ENCODE measurements at regions not wholly inside any gene's neighbourhood (a gene's known extent, or its start where the extent isn't known, plus 50 kb on each side); places are given as distances from the start of the nearest gene placed in this dataset.

DNA sequence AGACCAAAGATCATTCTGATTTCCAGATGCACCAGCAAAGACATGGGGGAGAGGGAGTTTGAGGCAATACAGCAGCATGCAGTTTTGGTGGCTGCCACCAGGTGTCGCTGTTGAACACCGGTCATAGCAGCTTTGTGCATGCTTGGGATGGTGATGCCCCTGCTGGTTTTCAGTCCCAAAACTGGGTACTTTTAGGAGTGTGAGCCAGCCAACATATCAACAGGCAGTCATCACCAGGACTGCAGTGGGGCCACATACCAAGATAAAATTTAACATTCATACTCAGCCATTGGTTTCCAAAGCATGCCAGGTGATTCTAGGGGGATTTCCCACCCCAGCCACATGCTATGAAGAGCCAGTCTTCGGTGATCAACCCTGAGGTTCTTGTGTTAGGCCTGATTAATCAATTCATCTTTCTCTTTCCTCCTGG is 64.2 kb downstream of the PHETA1 start (continued):
- TF ChIP-seq, protein P1, sequence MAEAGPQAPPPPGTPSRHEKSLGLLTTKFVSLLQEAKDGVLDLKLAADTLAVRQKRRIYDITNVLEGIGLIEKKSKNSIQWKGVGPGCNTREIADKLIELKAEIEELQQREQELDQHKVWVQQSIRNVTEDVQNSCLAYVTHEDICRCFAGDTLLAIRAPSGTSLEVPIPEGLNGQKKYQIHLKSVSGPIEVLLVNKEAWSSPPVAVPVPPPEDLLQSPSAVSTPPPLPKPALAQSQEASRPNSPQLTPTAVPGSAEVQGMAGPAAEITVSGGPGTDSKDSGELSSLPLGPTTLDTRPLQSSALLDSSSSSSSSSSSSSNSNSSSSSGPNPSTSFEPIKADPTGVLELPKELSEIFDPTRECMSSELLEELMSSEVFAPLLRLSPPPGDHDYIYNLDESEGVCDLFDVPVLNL (IDR thresholded peaks at IDR 0.05; ENCODE audit: low read depth, low read length): no peak
- TF ChIP-seq, protein P2, sequence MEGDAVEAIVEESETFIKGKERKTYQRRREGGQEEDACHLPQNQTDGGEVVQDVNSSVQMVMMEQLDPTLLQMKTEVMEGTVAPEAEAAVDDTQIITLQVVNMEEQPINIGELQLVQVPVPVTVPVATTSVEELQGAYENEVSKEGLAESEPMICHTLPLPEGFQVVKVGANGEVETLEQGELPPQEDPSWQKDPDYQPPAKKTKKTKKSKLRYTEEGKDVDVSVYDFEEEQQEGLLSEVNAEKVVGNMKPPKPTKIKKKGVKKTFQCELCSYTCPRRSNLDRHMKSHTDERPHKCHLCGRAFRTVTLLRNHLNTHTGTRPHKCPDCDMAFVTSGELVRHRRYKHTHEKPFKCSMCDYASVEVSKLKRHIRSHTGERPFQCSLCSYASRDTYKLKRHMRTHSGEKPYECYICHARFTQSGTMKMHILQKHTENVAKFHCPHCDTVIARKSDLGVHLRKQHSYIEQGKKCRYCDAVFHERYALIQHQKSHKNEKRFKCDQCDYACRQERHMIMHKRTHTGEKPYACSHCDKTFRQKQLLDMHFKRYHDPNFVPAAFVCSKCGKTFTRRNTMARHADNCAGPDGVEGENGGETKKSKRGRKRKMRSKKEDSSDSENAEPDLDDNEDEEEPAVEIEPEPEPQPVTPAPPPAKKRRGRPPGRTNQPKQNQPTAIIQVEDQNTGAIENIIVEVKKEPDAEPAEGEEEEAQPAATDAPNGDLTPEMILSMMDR (IDR thresholded peaks at IDR 0.05 in 2 of 3, conservative IDR thresholded peaks at IDR 0.05 in 1 of 3; ENCODE audit: control insufficient read depth in 2 of 3, extremely low read depth in 1 of 3, insufficient read depth in 1 of 3, low read depth in 3 of 3, low read length in 3 of 3): peak; percentile 37 to 83 (median 71)
- TF ChIP-seq JUND (IDR thresholded peaks at IDR 0.05; ENCODE audit: low read depth, low read length) (no peak), YY1 (IDR thresholded peaks at IDR 0.05; ENCODE audit: low read depth, low read length) (peak; percentile 19; the same call in 1 of the 2 replicates), SMARCA5 (IDR thresholded peaks at IDR 0.05) (no peak), RFX5 (IDR thresholded peaks at IDR 0.05; ENCODE audit: low read depth, low read length) (no peak), SREBF1 (IDR thresholded peaks at IDR 0.05; ENCODE audit: low read length) (no peak)
- TF ChIP-seq, protein P3, sequence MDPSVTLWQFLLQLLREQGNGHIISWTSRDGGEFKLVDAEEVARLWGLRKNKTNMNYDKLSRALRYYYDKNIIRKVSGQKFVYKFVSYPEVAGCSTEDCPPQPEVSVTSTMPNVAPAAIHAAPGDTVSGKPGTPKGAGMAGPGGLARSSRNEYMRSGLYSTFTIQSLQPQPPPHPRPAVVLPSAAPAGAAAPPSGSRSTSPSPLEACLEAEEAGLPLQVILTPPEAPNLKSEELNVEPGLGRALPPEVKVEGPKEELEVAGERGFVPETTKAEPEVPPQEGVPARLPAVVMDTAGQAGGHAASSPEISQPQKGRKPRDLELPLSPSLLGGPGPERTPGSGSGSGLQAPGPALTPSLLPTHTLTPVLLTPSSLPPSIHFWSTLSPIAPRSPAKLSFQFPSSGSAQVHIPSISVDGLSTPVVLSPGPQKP (IDR thresholded peaks at IDR 0.05; ENCODE audit: low read depth, low read length): no peak
- TF ChIP-seq, protein P4, sequence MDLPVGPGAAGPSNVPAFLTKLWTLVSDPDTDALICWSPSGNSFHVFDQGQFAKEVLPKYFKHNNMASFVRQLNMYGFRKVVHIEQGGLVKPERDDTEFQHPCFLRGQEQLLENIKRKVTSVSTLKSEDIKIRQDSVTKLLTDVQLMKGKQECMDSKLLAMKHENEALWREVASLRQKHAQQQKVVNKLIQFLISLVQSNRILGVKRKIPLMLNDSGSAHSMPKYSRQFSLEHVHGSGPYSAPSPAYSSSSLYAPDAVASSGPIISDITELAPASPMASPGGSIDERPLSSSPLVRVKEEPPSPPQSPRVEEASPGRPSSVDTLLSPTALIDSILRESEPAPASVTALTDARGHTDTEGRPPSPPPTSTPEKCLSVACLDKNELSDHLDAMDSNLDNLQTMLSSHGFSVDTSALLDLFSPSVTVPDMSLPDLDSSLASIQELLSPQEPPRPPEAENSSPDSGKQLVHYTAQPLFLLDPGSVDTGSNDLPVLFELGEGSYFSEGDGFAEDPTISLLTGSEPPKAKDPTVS (IDR thresholded peaks at IDR 0.05; ENCODE audit: low read depth, low read length): no peak
